Epithelial cell of esophagus (primary cell): ENCODE measurements at regions not wholly inside any gene's neighbourhood (a gene's known extent, or its start where the extent isn't known, plus 50 kb on each side); places are given as distances from the start of the nearest gene placed in this dataset.

Experiments used
- DNase-seq: peaks from one replicate; pipeline ENCODE4 v3.0.0; 2010; ENCODE audit warnings: low read depth
- H3K4me3 ChIP-seq: 2 replicates; pipeline ENCODE4 v1.5.1; 2011; ENCODE audit warnings: mild to moderate bottlenecking, low read length, control low read depth
- CTCF ChIP-seq: IDR thresholded peaks from 2 replicates; pipeline ENCODE4 v1.5.1; 2011; ENCODE audit warnings: low read depth, mild to moderate bottlenecking, low read length, control low read depth, inconsistent platforms; ENCODE audit not compliant: insufficient read depth; ENCODE audit errors: missing control alignments

GRCh38 chr9:32837551-32838058 lies 54.3 kb downstream of the TMEM215 start:
- TF ChIP-seq CTCF, result no peak
- no peak overlapping the region for H3K4me3 ChIP-seq
- no peak for DNase-seq

- no peak for TF ChIP-seq CTCF
- H3K4me3 ChIP-seq, result no peak overlapping the region
- no peak for DNase-seq
Observed at GRCh38 chr9:32839013-32839885, 55.9 kb downstream of the TMEM215 start.

- no peak overlapping the region for H3K4me3 ChIP-seq
- TF ChIP-seq CTCF, result no peak
Observed at GRCh38 chr9:32841314-32841713, 58.0 kb downstream of the TMEM215 start.

GRCh38 chr9:32843295-32843694 lies 60.0 kb downstream of the TMEM215 start:
- no peak overlapping the region for H3K4me3 ChIP-seq
- TF ChIP-seq CTCF, result no peak
- DNase-seq, result no peak

More at GRCh38 chr9:32841314-32841713, 58.0 kb downstream of the TMEM215 start:
- DNase-seq, result no peak

GRCh38 chr9:32844259-32844658 lies 60.9 kb downstream of the TMEM215 start:
- TF ChIP-seq CTCF, result no peak
- H3K4me3 ChIP-seq, result no peak overlapping the region
- DNase-seq, result no peak

- no peak for TF ChIP-seq CTCF
- no peak for DNase-seq
- H3K4me3 ChIP-seq, result no peak overlapping the region
Observed at GRCh38 chr9:32854271-32854670, 70.9 kb downstream of the TMEM215 start.
